Spinal cord (tissue), 9 donors: ENCODE measurements at regions not wholly inside any gene's neighbourhood (a gene's known extent, or its start where the extent isn't known, plus 50 kb on each side); places are given as distances from the start of the nearest gene placed in this dataset.
A peak's percentile ranks its signal among the peaks of the same experiment; 100 is the strongest.

Experiments used
- DNase-seq, 6 donors: peaks; one replicate each; pipeline versions ENCODE4 v3.0.0 to v3.0.0-alpha.2; 2013 to 2015; ENCODE audit warnings: low spot score in 6 of 6, low read depth in 4 of 6
- H3K27ac ChIP-seq: one replicate; pipeline ENCODE4 v1.5.1; 2013; ENCODE audit warnings: low read depth, low read length, control low read depth
- H3K27me3 ChIP-seq: one replicate; pipeline ENCODE4 v1.6.1; 2013; ENCODE audit warnings: low read length; ENCODE audit not compliant: control insufficient read depth, insufficient read depth
- H3K36me3 ChIP-seq: one replicate; pipeline ENCODE4 v1.6.1; 2013; ENCODE audit warnings: low read length; ENCODE audit not compliant: control insufficient read depth, insufficient read depth
- H3K4me1 ChIP-seq: one replicate; pipeline ENCODE4 v1.6.1; 2013; ENCODE audit warnings: low read length; ENCODE audit not compliant: control insufficient read depth, insufficient read depth
- H3K4me3 ChIP-seq: one replicate; pipeline ENCODE4 v1.5.1; 2013; ENCODE audit warnings: low read depth, low read length, control low read depth
- H3K9me3 ChIP-seq: one replicate; pipeline ENCODE4 v1.6.1; 2013; ENCODE audit warnings: low read length; ENCODE audit not compliant: control insufficient read depth, insufficient read depth
- WGBS: methylation state at CpG from one replicate; pipeline ENCODE4 v1.1.5; 2013; ENCODE audit warnings: missing lambda C conversion rate; ENCODE audit not compliant: insufficient coverage; 5-methylcytosine and 5-hydroxymethylcytosine counted together
- donor health status: healthy.

GRCh38 chr2:236671896-236672562, 102.4 kb downstream of the ACKR3 start:
- Histone ChIP-seq H3K4me1 (peaks cover 18% of the 10 kb centered on the region), H3K27ac (no peak overlapping the region), H3K4me3 (no peak overlapping the region), H3K9me3 (no peaks in the 10 kb centered on the region), H3K27me3 (no peaks in the 10 kb centered on the region), H3K36me3 (no peaks in the 10 kb centered on the region)
- WGBS, result 73% methylated on average over 8 of the region's 11 CpGs
- no peak for DNase-seq

- Histone ChIP-seq H3K4me1 (peaks cover 21% of the 10 kb centered on the region), H3K27me3 (no peaks in the 10 kb centered on the region), H3K27ac (no peak overlapping the region), H3K36me3 (no peaks in the 10 kb centered on the region), H3K4me3 (no peak overlapping the region), H3K9me3 (no peaks in the 10 kb centered on the region)
- no peak for DNase-seq
- WGBS, result 97% methylated on average over 4 of the region's 5 CpGs
Measured at GRCh38 chr2:236672606-236673005, 103.0 kb downstream of the ACKR3 start.

GRCh38 chr2:236673126-236673822, 103.6 kb downstream of the ACKR3 start:
- WGBS, result 97% methylated on average over 12 of the region's 14 CpGs
- Histone ChIP-seq H3K4me3 (no peak overlapping the region), H3K9me3 (no peaks in the 10 kb centered on the region), H3K27me3 (no peaks in the 10 kb centered on the region), H3K4me1 (peaks cover 23% of the 10 kb centered on the region), H3K36me3 (no peaks in the 10 kb centered on the region), H3K27ac (no peak overlapping the region)
- DNase-seq, result no peak

GRCh38 chr2:236673823-236674185, 104.2 kb downstream of the ACKR3 start:
- H3K36me3 ChIP-seq, result no peaks in the 10 kb centered on the region
- DNase-seq, result no peak
- H3K27ac ChIP-seq, result no peak overlapping the region
- H3K9me3 ChIP-seq, result no peaks in the 10 kb centered on the region
- no peak overlapping the region for H3K4me3 ChIP-seq
- 97% methylated on average over 3 of the region's 4 CpGs for WGBS
- H3K4me1 ChIP-seq, result peaks cover 27% of the 10 kb centered on the region
- H3K27me3 ChIP-seq, result no peaks in the 10 kb centered on the region

- 94% methylated on average over 3 of the region's 7 CpGs for WGBS
- H3K27ac ChIP-seq, result no peak overlapping the region
Measured at GRCh38 chr2:236674238-236674637, 104.6 kb downstream of the ACKR3 start.

GRCh38 chr2:236674646-236675045, 105.0 kb downstream of the ACKR3 start:
- 80% methylated on average over 1 of the region's 7 CpGs for WGBS
- no peak overlapping the region for H3K27ac ChIP-seq
- no peaks in the 10 kb centered on the region for H3K36me3 ChIP-seq
- peaks cover 24% of the 10 kb centered on the region for H3K4me1 ChIP-seq
- DNase-seq, result peak in 1 of 6 donors; percentile 49
- H3K9me3 ChIP-seq, result no peaks in the 10 kb centered on the region
- H3K27me3 ChIP-seq, result no peaks in the 10 kb centered on the region
- H3K4me3 ChIP-seq, result no peak overlapping the region

More at GRCh38 chr2:236674238-236674637, 104.6 kb downstream of the ACKR3 start:
- H3K27me3 ChIP-seq, result no peaks in the 10 kb centered on the region
- H3K9me3 ChIP-seq, result no peaks in the 10 kb centered on the region
- peaks cover 27% of the 10 kb centered on the region for H3K4me1 ChIP-seq
- no peaks in the 10 kb centered on the region for H3K36me3 ChIP-seq
- no peak for DNase-seq
- H3K4me3 ChIP-seq, result no peak overlapping the region

GRCh38 chr2:236675051-236675450, 105.4 kb downstream of the ACKR3 start:
- H3K36me3 ChIP-seq, result no peaks in the 10 kb centered on the region
- WGBS, result 50% methylated on average over 2 of the region's 4 CpGs
- no peak overlapping the region for H3K4me3 ChIP-seq
- DNase-seq, result no peak
- no peak overlapping the region for H3K27ac ChIP-seq
- peaks cover 20% of the 10 kb centered on the region for H3K4me1 ChIP-seq
- H3K9me3 ChIP-seq, result no peaks in the 10 kb centered on the region
- no peaks in the 10 kb centered on the region for H3K27me3 ChIP-seq

GRCh38 chr2:236675526-236675925, 105.9 kb downstream of the ACKR3 start:
- no peaks in the 10 kb centered on the region for H3K36me3 ChIP-seq
- no peaks in the 10 kb centered on the region for H3K9me3 ChIP-seq
- peak overlapping the region; percentile 29 for H3K27ac ChIP-seq
- H3K27me3 ChIP-seq, result no peaks in the 10 kb centered on the region
- H3K4me1 ChIP-seq, result peaks cover 15% of the 10 kb centered on the region
- DNase-seq, result no peak
- H3K4me3 ChIP-seq, result no peak overlapping the region

- peak in 2 of 6 donors; percentile 64 to 85 for DNase-seq
- Histone ChIP-seq H3K36me3 (no peaks in the 10 kb centered on the region), H3K27ac (peak overlapping the region; percentile 29), H3K4me3 (no peak overlapping the region), H3K27me3 (no peaks in the 10 kb centered on the region), H3K4me1 (peaks cover 13% of the 10 kb centered on the region), H3K9me3 (no peaks in the 10 kb centered on the region)
- no CpG with 5 or more reads among the region's 2 CpGs for WGBS
Measured at GRCh38 chr2:236676136-236676873, 106.7 kb downstream of the ACKR3 start.
